WERI-Rb-1 (cell line): ENCODE measurements at regions not wholly inside any gene's neighbourhood (a gene's known extent, or its start where the extent isn't known, plus 50 kb on each side); places are given as distances from the start of the nearest gene placed in this dataset.

Experiments used
- DNase-seq: peaks from one replicate; pipeline ENCODE4 v3.0.0-alpha.2; 2020
- H3K27ac ChIP-seq: fragments of 250-450 bp; sonication (Bioruptor Pico); 2 replicates; pipeline ENCODE4 v1.5.1; 2020; ENCODE audit warnings: mild to moderate bottlenecking, moderate library complexity
- H3K27me3 ChIP-seq: fragments of 250-450 bp; sonication (Bioruptor Pico); 2 replicates; pipeline ENCODE4 v1.5.1; 2021; ENCODE audit warnings: mild to moderate bottlenecking, low read depth, moderate library complexity; ENCODE audit not compliant: insufficient read depth, severe bottlenecking
- H3K36me3 ChIP-seq: fragments of 250-450 bp; sonication (Bioruptor Pico); 2 replicates; pipeline ENCODE4 v1.5.1; 2020; ENCODE audit warnings: mild to moderate bottlenecking, moderate library complexity
- H3K4me3 ChIP-seq: 2 replicates; pipeline ENCODE4 v1.5.1; 2011; ENCODE audit warnings: low read depth, mild to moderate bottlenecking, control low read depth, low read length
- H3K9me3 ChIP-seq: fragments of 250-450 bp; sonication (Bioruptor Pico); 2 replicates; pipeline ENCODE4 v1.5.1; 2021; ENCODE audit warnings: mild to moderate bottlenecking, moderate library complexity; ENCODE audit not compliant: severe bottlenecking
- TF ChIP-seq, protein P1 (sequence below): IDR thresholded peaks from 2 replicates; pipeline ENCODE4 v1.5.1; 2011; ENCODE audit warnings: low read depth, mild to moderate bottlenecking, control low read depth, inconsistent platforms, low read length

DNA sequence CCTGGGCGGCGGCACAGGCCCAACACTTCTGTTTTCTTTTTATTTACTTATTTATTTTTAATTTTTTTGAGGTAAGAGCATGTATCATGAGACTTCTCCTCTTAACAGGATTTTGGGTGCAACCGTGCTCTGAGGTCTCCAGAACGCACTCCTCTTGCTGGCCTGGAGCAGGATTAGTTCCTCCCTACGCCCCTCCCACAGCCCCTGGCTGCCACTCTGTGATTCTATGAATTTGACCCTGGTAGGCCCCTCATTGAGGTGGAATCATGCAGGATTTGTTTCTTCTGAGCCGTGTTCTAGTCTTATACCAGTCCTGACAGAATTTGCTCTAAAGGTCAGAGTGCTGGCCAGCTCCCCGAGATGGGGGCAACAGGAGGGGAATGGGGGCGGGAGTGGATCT, 106.5 kb upstream of the HS6ST1 start:
- DNase-seq, result peak; percentile 14
- TF ChIP-seq, protein P1, sequence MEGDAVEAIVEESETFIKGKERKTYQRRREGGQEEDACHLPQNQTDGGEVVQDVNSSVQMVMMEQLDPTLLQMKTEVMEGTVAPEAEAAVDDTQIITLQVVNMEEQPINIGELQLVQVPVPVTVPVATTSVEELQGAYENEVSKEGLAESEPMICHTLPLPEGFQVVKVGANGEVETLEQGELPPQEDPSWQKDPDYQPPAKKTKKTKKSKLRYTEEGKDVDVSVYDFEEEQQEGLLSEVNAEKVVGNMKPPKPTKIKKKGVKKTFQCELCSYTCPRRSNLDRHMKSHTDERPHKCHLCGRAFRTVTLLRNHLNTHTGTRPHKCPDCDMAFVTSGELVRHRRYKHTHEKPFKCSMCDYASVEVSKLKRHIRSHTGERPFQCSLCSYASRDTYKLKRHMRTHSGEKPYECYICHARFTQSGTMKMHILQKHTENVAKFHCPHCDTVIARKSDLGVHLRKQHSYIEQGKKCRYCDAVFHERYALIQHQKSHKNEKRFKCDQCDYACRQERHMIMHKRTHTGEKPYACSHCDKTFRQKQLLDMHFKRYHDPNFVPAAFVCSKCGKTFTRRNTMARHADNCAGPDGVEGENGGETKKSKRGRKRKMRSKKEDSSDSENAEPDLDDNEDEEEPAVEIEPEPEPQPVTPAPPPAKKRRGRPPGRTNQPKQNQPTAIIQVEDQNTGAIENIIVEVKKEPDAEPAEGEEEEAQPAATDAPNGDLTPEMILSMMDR, result no peak
- H3K4me3 ChIP-seq, result no peak overlapping the region
- H3K9me3 ChIP-seq, result peaks cover 13% of the 10 kb centered on the region
- H3K27ac ChIP-seq, result no peak overlapping the region
- H3K27me3 ChIP-seq, result no peaks in the 10 kb centered on the region
- H3K36me3 ChIP-seq, result no peaks in the 10 kb centered on the region

DNA sequence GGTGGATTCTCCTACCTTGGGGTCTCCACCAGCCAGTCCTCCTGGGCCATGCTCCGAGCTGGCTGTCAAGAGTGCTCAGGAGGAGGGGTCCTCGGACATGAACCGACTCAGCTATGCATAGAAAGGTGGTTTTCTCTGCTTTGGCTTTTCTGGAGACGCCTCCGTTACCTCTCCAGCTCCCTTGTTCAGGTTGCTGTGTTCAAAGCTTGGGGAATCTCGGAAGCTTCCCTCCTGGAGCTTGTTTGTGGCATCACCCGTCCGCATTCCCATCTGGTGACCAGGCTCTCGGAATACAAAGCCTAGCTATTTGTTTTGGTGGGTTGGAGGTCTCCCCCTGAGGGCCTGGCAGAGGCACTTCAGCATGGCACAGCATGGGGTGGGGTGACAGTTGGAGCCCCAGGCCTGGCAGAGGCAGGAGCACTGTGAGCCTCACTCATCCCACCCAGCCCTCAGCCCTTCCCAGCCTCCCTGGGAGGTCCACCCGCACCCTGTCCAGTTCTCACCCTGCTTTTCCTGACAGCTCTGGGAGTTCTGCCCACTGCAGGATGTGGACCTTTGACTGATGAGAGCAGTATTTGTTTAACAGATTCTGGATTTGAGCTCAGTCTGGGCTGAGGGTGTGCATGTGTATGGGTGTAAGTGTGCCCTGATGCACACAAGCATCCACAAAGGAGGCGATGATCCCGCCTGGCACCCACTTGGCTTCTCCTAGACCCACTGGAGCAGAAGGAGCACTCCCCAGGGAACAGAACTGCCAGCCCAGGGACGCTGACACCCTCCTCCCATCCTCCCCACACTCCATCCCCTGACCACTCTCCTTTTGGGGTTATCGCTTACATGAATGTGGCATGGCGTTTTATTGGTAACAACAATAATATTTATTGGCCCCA, 107.3 kb upstream of the HS6ST1 start:
- DNase-seq, result peak; percentile 3
- Histone ChIP-seq H3K4me3 (no peak overlapping the region), H3K36me3 (no peaks in the 10 kb centered on the region), H3K27ac (no peak overlapping the region), H3K9me3 (peaks cover 13% of the 10 kb centered on the region), H3K27me3 (no peaks in the 10 kb centered on the region)
- TF ChIP-seq, protein P1, result no peak

DNA sequence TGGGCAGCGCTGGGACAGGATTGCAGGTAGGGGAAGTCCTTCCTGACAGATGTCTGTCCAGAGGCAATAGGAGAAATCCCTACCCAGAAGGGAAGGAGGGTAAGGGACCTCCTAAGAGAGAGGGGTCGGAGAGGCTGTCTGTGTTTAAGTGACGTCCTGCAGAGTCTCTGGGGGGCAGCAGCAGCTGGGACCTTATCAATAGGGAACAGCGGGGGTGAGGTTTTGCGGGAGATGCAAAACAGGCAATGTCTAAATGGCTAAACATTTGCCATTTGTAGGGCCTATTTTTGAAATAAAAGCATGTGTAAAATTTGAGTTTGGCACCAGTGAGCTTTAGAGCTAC, 108.7 kb upstream of the HS6ST1 start:
- Histone ChIP-seq H3K27ac (no peak overlapping the region), H3K9me3 (peaks cover 8% of the 10 kb centered on the region), H3K36me3 (no peaks in the 10 kb centered on the region), H3K27me3 (no peaks in the 10 kb centered on the region), H3K4me3 (no peak overlapping the region)
- no peak for DNase-seq
- TF ChIP-seq, protein P1, result no peak

DNA sequence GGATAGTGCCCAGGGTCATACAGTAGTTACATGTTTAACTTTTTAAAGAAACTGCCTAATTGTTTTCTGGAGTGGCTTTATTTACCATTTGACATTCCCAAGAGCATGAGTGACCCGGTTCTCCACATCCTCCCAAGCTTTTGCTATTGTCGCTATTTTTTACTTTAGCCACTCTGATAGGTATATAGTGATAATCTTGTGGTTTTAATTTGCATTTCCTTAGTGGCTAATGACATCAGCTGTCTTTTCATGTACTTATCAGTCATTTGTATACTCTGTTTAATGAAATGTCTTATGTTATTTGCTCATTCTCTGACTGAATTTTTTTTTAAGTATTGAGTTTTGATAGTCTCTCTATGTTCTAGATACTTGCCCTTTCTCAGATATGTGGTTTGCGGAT, 109.7 kb upstream of the HS6ST1 start:
- DNase-seq, result no peak
- H3K27me3 ChIP-seq, result no peaks in the 10 kb centered on the region
- H3K4me3 ChIP-seq, result no peak overlapping the region
- no peaks in the 10 kb centered on the region for H3K36me3 ChIP-seq
- no peak overlapping the region for H3K27ac ChIP-seq
- TF ChIP-seq, protein P1, result no peak
- H3K9me3 ChIP-seq, result peaks cover 4% of the 10 kb centered on the region

DNA sequence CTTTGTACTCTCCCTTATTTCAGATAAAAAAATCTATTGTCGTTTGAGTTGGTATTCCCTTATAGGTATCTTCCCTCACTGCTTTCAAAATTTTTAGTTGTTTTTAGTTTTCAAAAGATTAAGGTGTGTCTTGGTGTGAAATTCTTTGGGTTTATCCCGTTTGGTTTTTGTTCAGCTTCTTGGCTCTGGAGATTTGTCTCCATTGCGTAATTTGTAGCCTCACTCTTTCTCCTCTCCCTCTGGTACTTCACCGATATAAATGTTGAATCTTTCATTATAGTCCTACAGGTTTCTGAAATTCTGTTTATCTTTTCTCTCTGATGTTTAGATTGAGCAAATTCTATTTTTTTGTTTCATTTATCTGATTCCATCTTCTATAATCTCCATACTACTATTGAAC, 113.8 kb upstream of the HS6ST1 start:
- DNase-seq, result no peak
- Histone ChIP-seq H3K4me3 (no peak overlapping the region), H3K27me3 (no peaks in the 10 kb centered on the region), H3K27ac (no peak overlapping the region), H3K36me3 (no peaks in the 10 kb centered on the region), H3K9me3 (peaks cover 4% of the 10 kb centered on the region)
- TF ChIP-seq, protein P1, result no peak
